PC-9 (cell line): ENCODE measurements at regions not wholly inside any gene's neighbourhood (a gene's known extent, or its start where the extent isn't known, plus 50 kb on each side); places are given as distances from the start of the nearest gene placed in this dataset.

Experiments used
- CTCF ChIP-seq: fragments of 200-600 bp; sonication (generic); conservative IDR thresholded peaks from 2 replicates; pipeline ENCODE4 v1.6.1; 2017; ENCODE audit warnings: mixed run types, antibody characterized with exemption, mild to moderate bottlenecking, moderate library complexity
- EZH2 ChIP-seq: fragments of 200-600 bp; sonication (generic); IDR thresholded peaks from 2 replicates; pipeline ENCODE4 v1.8.0; 2017; ENCODE audit warnings: antibody characterized with exemption, low read depth

- TF ChIP-seq CTCF (no peak), EZH2 (no peak)
These were observed 122.8 kb upstream of the FAT1 start for GRCh38 chr4:186846426-186846825.
